ENCODE measurements at regions not wholly inside any gene's neighbourhood (a gene's known extent, or its start where the extent isn't known, plus 50 kb on each side); places are given as distances from the start of the nearest gene placed in this dataset.

- Histone ChIP-seq H3K9me2 (ENCODE audit: insufficient read depth, low read length) (no peaks in the 10 kb centered on the region), H3K79me2 (ENCODE audit: insufficient read depth, low read depth, low read length) (no peaks in the 10 kb centered on the region), H2AFZ (ENCODE audit: low read length) (no peak overlapping the region), H3K9me3 (ENCODE audit: low read length) (no peaks in the 10 kb centered on the region), H3K4me2 (ENCODE audit: low read length) (no peak overlapping the region), H3K4me3 (ENCODE audit: low read depth, low read length, poor library complexity, severe bottlenecking) (no peak overlapping the region), H3K4me1 (ENCODE audit: insufficient read depth, low read length, poor library complexity, severe bottlenecking) (no peaks in the 10 kb centered on the region), H3K36me3 (ENCODE audit: insufficient read depth, low read length) (no peaks in the 10 kb centered on the region), H4K20me1 (ENCODE audit: insufficient read depth, low read length) (no peaks in the 10 kb centered on the region), H3K27ac (ENCODE audit: low read depth, low read length, poor library complexity, severe bottlenecking) (no peak overlapping the region)
- ChIA-PET POLR2A (no interaction called here), CTCF (ENCODE audit: unreplicated experiment) (no interaction called here)
- intact Hi-C loops (cut with micrococcal nuclease; ENCODE audit: unreplicated experiment): no loop called here
- no TSS peak for BruUV-seq (replicated peaks)
- no peak for TF ChIP-seq EZH2phosphoT487 (IDR thresholded peaks at IDR 0.05; ENCODE audit: borderline replicate concordance, low read depth, low read length)
- no peak for TF ChIP-seq CTCF (conservative IDR thresholded peaks at IDR 0.05; ENCODE audit: low read length)
- DNase-seq (ENCODE audit: low spot score): no peak
Observed at GRCh38 chrX:113392355-113392754, 551.7 kb upstream of the AMOT start.

- Histone ChIP-seq H3K36me3 (ENCODE audit: insufficient read depth, low read length) (no peaks in the 10 kb centered on the region), H4K20me1 (ENCODE audit: insufficient read depth, low read length) (no peaks in the 10 kb centered on the region), H3K9me3 (ENCODE audit: low read length) (no peaks in the 10 kb centered on the region), H2AFZ (ENCODE audit: low read length) (no peak overlapping the region), H3K4me1 (ENCODE audit: insufficient read depth, low read length, poor library complexity, severe bottlenecking) (no peaks in the 10 kb centered on the region), H3K4me3 (ENCODE audit: low read depth, low read length, poor library complexity, severe bottlenecking) (no peak overlapping the region), H3K27ac (ENCODE audit: low read depth, low read length, poor library complexity, severe bottlenecking) (no peak overlapping the region), H3K9me2 (ENCODE audit: insufficient read depth, low read length) (no peaks in the 10 kb centered on the region), H3K79me2 (ENCODE audit: insufficient read depth, low read depth, low read length) (no peaks in the 10 kb centered on the region), H3K4me2 (ENCODE audit: low read length) (no peak overlapping the region)
- POLR2A ChIA-PET: no interaction called here
- intact Hi-C loops (cut with micrococcal nuclease; ENCODE audit: unreplicated experiment): no loop called here
- CTCF ChIA-PET (ENCODE audit: unreplicated experiment): no interaction called here
- BruUV-seq (replicated peaks): no TSS peak
- no peak for DNase-seq (ENCODE audit: low spot score)
- TF ChIP-seq CTCF (conservative IDR thresholded peaks at IDR 0.05; ENCODE audit: low read length) (no peak), EZH2phosphoT487 (IDR thresholded peaks at IDR 0.05; ENCODE audit: borderline replicate concordance, low read depth, low read length) (no peak)
Observed at GRCh38 chrX:113391875-113392274, 551.2 kb upstream of the AMOT start.

GRCh38 chrX:113390531-113390930 is 549.9 kb upstream of the AMOT start:
- Histone ChIP-seq H2AFZ (ENCODE audit: low read length) (no peak overlapping the region), H3K79me2 (ENCODE audit: insufficient read depth, low read depth, low read length) (no peaks in the 10 kb centered on the region), H3K4me1 (ENCODE audit: insufficient read depth, low read length, poor library complexity, severe bottlenecking) (no peaks in the 10 kb centered on the region), H4K20me1 (ENCODE audit: insufficient read depth, low read length) (no peaks in the 10 kb centered on the region), H3K27ac (ENCODE audit: low read depth, low read length, poor library complexity, severe bottlenecking) (no peak overlapping the region), H3K9me3 (ENCODE audit: low read length) (no peaks in the 10 kb centered on the region), H3K4me3 (ENCODE audit: low read depth, low read length, poor library complexity, severe bottlenecking) (no peak overlapping the region), H3K36me3 (ENCODE audit: insufficient read depth, low read length) (no peaks in the 10 kb centered on the region), H3K4me2 (ENCODE audit: low read length) (no peak overlapping the region), H3K9me2 (ENCODE audit: insufficient read depth, low read length) (no peaks in the 10 kb centered on the region)
- TF ChIP-seq CTCF (conservative IDR thresholded peaks at IDR 0.05; ENCODE audit: low read length) (no peak), EZH2phosphoT487 (IDR thresholded peaks at IDR 0.05; ENCODE audit: borderline replicate concordance, low read depth, low read length) (no peak)
- no TSS peak for BruUV-seq (replicated peaks)
- DNase-seq (ENCODE audit: low spot score): no peak
- ChIA-PET CTCF (ENCODE audit: unreplicated experiment) (no interaction called here), POLR2A (interaction anchor here (0.9 kb wide), 1 partner anchor 15 kb away, joined by 3 read pairs; no protein-coding TSS in a partner anchor)
- intact Hi-C loops (cut with micrococcal nuclease; ENCODE audit: unreplicated experiment): no loop called here

All from OCI-LY7 (cell line).